ENCODE measurements at regions not wholly inside any gene's neighbourhood (a gene's known extent, or its start where the extent isn't known, plus 50 kb on each side); places are given as distances from the start of the nearest gene placed in this dataset.

- Histone ChIP-seq H3K4me2 (ENCODE audit: low read depth, low read length) (no peak overlapping the region), H3K36me3 (ENCODE audit: control insufficient read depth, insufficient read depth, low read length) (no peaks in the 10 kb centered on the region), H3K23ac (ENCODE audit: low read depth, low read length) (no peak overlapping the region), H4K8ac (ENCODE audit: low read depth in 2 of 2, low read length in 2 of 2) (peak overlapping the region; percentile 15 to 40; a peak in 2 of 4 replicates), H3K18ac (ENCODE audit: low read depth, low read length) (no peak overlapping the region), H3K4me3 (ENCODE audit: insufficient read depth, low read depth, low read length) (no peak overlapping the region), H3K14ac (replicated peaks; ENCODE audit: low read depth, low read length) (no peak overlapping the region), H3K79me1 (ENCODE audit: low read depth in 1 of 2, low read length in 2 of 2) (no peaks in the 10 kb centered on the region), H3K4me1 (ENCODE audit: control insufficient read depth, insufficient read depth, low read length) (no peaks in the 10 kb centered on the region), H3K9ac (ENCODE audit: low read depth, low read length) (no peak overlapping the region), H3K27ac (ENCODE audit: insufficient read depth, low read length) (no peak overlapping the region), H3K27me3 (ENCODE audit: control insufficient read depth, insufficient read depth, low read length) (peaks cover 4% of the 10 kb centered on the region), H3K4ac (ENCODE audit: low read depth, low read length) (no peak overlapping the region), H2BK120ac (ENCODE audit: low read depth, low read length) (no peak overlapping the region), H2BK20ac (ENCODE audit: low read depth, low read length) (no peak overlapping the region), H2AK9ac (replicated peaks; ENCODE audit: low read depth, low read length, poor library complexity) (no peak overlapping the region), H3K9me1 (ENCODE audit: insufficient read depth, low read length) (no peaks in the 10 kb centered on the region), H2BK5ac (ENCODE audit: low read depth, low read length, poor library complexity, severe bottlenecking) (no peak overlapping the region), H2AK5ac (ENCODE audit: low read depth, low read length) (no peak overlapping the region), H2BK15ac (ENCODE audit: low read depth, low read length) (no peak overlapping the region), H2AFZ (replicated peaks; ENCODE audit: low read length, poor library complexity) (no peak overlapping the region), H3K9me3 (ENCODE audit: control insufficient read depth, insufficient read depth, low read length) (no peaks in the 10 kb centered on the region), H4K91ac (ENCODE audit: insufficient read depth, low read depth, low read length) (no peak overlapping the region), H3K56ac (ENCODE audit: extremely low read depth, insufficient read depth, low read length) (no peak overlapping the region), H4K20me1 (ENCODE audit: insufficient read depth, low read length) (no peaks in the 10 kb centered on the region), H4K5ac (ENCODE audit: low read depth, low read length) (no peak overlapping the region)
- DNase-seq (no peak), ATAC-seq (ENCODE audit: low read depth) (no peak; the same call in 1 of the 2 replicates)
- ChIA-PET CTCF (no interaction called here), POLR2A (ENCODE audit: unreplicated experiment) (no interaction called here)
- WGBS, 2 experiments (ENCODE audit: extremely low coverage in 2 of 2, insufficient read length in 1 of 2) = 50% methylated on average over 4 of the region's 13 CpGs; no CpG with 5 or more reads in 1 of the 2 experiments
- TF ChIP-seq CTCF (conservative IDR thresholded peaks at IDR 0.05; ENCODE audit: low read depth, low read length) (no peak), RCOR1 (IDR thresholded peaks at IDR 0.05; ENCODE audit: insufficient replicate concordance, low read length) (no peak), RAD21 (IDR thresholded peaks at IDR 0.05; ENCODE audit: low read length) (no peak), ELK1 (IDR thresholded peaks at IDR 0.05; ENCODE audit: borderline replicate concordance, low read depth, low read length) (no peak), FOS (IDR thresholded peaks at IDR 0.05; ENCODE audit: low read depth, low read length) (no peak), RFX5 (IDR thresholded peaks at IDR 0.05; ENCODE audit: low read depth, low read length) (no peak), USF2 (IDR thresholded peaks at IDR 0.05; ENCODE audit: low read depth, low read length) (no peak), NFE2L2 (IDR thresholded peaks at IDR 0.05; ENCODE audit: low read depth, low read length) (no peak), MAFK (IDR thresholded peaks at IDR 0.05; ENCODE audit: low read depth, low read length) (no peak), SMC3 (IDR thresholded peaks at IDR 0.05; ENCODE audit: low read depth, low read length) (no peak), POLR2A (IDR thresholded peaks at IDR 0.05; ENCODE audit: low read depth, low read length) (no peak), CHD1 (IDR thresholded peaks at IDR 0.05; ENCODE audit: low read depth, low read length) (no peak), MXI1 (IDR thresholded peaks at IDR 0.05; ENCODE audit: borderline replicate concordance, low read depth, low read length) (no peak), BHLHE40 (IDR thresholded peaks at IDR 0.05; ENCODE audit: low read depth, low read length) (no peak), CEBPB (IDR thresholded peaks at IDR 0.05; ENCODE audit: low read depth, low read length) (no peak), MAZ (IDR thresholded peaks at IDR 0.05; ENCODE audit: borderline replicate concordance, low read depth, low read length) (no peak)
- intact Hi-C loops (cut with micrococcal nuclease) (no loop called here), dilution Hi-C loops (cut with HindIII; ENCODE audit: low sequenced_read_pairs, unreplicated experiment) (no loop called here), in situ Hi-C loops (cut with MboI; ENCODE audit: low sequenced_read_pairs) (no loop called here)
- BruUV-seq (replicated peaks) = no TSS peak
Measured at GRCh38 chr3:72571638-72572114, 276.6 kb downstream of the SHQ1 start.

Data from IMR-90 (cell line).